Kidney epithelial cell (primary cell): ENCODE measurements at regions not wholly inside any gene's neighbourhood (a gene's known extent, or its start where the extent isn't known, plus 50 kb on each side); places are given as distances from the start of the nearest gene placed in this dataset.

Experiments
- DNase-seq: peaks from one replicate; pipeline ENCODE4 v3.0.0-alpha.2; 2010; ENCODE audit warnings: low read depth
- H3K27me3 ChIP-seq: 2 replicates; pipeline ENCODE4 v1.6.0; 2011; ENCODE audit warnings: low read length; ENCODE audit not compliant: control insufficient read depth, insufficient read depth
- H3K36me3 ChIP-seq: 2 replicates; pipeline ENCODE4 v1.5.1; 2011; ENCODE audit warnings: low read length; ENCODE audit not compliant: control insufficient read depth, insufficient read depth
- H3K4me3 ChIP-seq: 2 replicates; pipeline ENCODE4 v1.5.1; 2011; ENCODE audit warnings: low read depth, mild to moderate bottlenecking, control low read depth, low read length
- CTCF ChIP-seq: IDR thresholded peaks from 2 replicates; pipeline ENCODE4 v1.5.1; 2011; ENCODE audit warnings: mild to moderate bottlenecking, moderate library complexity, low read length, control low read depth, inconsistent platforms; ENCODE audit not compliant: insufficient read depth, poor library complexity, severe bottlenecking

- no peaks in the 10 kb centered on the region for H3K27me3 ChIP-seq
- H3K4me3 ChIP-seq: no peak overlapping the region
- no peak for TF ChIP-seq CTCF
- no peak for DNase-seq
- no peaks in the 10 kb centered on the region for H3K36me3 ChIP-seq
These were observed 185.8 kb upstream of the RMST start for GRCh38 chr12:97276661-97277429.

GRCh38 chr12:97283297-97283696 is 179.3 kb upstream of the RMST start:
- Histone ChIP-seq H3K4me3 (no peak overlapping the region), H3K36me3 (no peaks in the 10 kb centered on the region), H3K27me3 (no peaks in the 10 kb centered on the region)
- no peak for DNase-seq
- peak; percentile 7 for TF ChIP-seq CTCF

- no peaks in the 10 kb centered on the region for H3K27me3 ChIP-seq
- TF ChIP-seq CTCF: no peak
- H3K4me3 ChIP-seq: no peak overlapping the region
- no peak for DNase-seq
- no peaks in the 10 kb centered on the region for H3K36me3 ChIP-seq
These were observed 174.1 kb upstream of the RMST start for GRCh38 chr12:97288531-97288930.

- Histone ChIP-seq H3K4me3 (no peak overlapping the region), H3K36me3 (no peaks in the 10 kb centered on the region), H3K27me3 (no peaks in the 10 kb centered on the region)
- DNase-seq: no peak
- no peak for TF ChIP-seq CTCF
These were observed 170.0 kb upstream of the RMST start for GRCh38 chr12:97292588-97292987.

- no peak for DNase-seq
- H3K4me3 ChIP-seq: no peak overlapping the region
- H3K36me3 ChIP-seq: no peaks in the 10 kb centered on the region
- no peaks in the 10 kb centered on the region for H3K27me3 ChIP-seq
- no peak for TF ChIP-seq CTCF
These were observed 169.1 kb upstream of the RMST start for GRCh38 chr12:97293541-97293940.

GRCh38 chr12:97299847-97300246 is 162.8 kb upstream of the RMST start:
- no peak for DNase-seq
- no peaks in the 10 kb centered on the region for H3K36me3 ChIP-seq
- H3K4me3 ChIP-seq: no peak overlapping the region
- no peak for TF ChIP-seq CTCF
- H3K27me3 ChIP-seq: no peaks in the 10 kb centered on the region
